ENCODE measurements at regions not wholly inside any gene's neighbourhood (a gene's known extent, or its start where the extent isn't known, plus 50 kb on each side); places are given as distances from the start of the nearest gene placed in this dataset.

GRCh38 chr1:199551967-199552565, 475.4 kb upstream of the NR5A2 start:
- TF ChIP-seq OSR1 (CRISPR knock-in tag; IDR thresholded peaks at IDR 0.05) (no peak), CREB5 (CRISPR knock-in tag; IDR thresholded peaks at IDR 0.05; ENCODE audit: low read depth) (no peak), ZNF8 (CRISPR knock-in tag; IDR thresholded peaks at IDR 0.05) (no peak), BACH2 (CRISPR knock-in tag; IDR thresholded peaks at IDR 0.05; ENCODE audit: borderline replicate concordance) (no peak), RARB (CRISPR knock-in tag; IDR thresholded peaks at IDR 0.05) (no peak)
- TF ChIP-seq, protein P1, sequence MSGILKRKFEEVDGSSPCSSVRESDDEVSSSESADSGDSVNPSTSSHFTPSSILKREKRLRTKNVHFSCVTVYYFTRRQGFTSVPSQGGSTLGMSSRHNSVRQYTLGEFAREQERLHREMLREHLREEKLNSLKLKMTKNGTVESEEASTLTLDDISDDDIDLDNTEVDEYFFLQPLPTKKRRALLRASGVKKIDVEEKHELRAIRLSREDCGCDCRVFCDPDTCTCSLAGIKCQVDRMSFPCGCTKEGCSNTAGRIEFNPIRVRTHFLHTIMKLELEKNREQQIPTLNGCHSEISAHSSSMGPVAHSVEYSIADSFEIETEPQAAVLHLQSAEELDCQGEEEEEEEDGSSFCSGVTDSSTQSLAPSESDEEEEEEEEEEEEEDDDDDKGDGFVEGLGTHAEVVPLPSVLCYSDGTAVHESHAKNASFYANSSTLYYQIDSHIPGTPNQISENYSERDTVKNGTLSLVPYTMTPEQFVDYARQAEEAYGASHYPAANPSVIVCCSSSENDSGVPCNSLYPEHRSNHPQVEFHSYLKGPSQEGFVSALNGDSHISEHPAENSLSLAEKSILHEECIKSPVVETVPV (CRISPR knock-in tag; IDR thresholded peaks at IDR 0.05): no peak
- TF ChIP-seq, protein P2, sequence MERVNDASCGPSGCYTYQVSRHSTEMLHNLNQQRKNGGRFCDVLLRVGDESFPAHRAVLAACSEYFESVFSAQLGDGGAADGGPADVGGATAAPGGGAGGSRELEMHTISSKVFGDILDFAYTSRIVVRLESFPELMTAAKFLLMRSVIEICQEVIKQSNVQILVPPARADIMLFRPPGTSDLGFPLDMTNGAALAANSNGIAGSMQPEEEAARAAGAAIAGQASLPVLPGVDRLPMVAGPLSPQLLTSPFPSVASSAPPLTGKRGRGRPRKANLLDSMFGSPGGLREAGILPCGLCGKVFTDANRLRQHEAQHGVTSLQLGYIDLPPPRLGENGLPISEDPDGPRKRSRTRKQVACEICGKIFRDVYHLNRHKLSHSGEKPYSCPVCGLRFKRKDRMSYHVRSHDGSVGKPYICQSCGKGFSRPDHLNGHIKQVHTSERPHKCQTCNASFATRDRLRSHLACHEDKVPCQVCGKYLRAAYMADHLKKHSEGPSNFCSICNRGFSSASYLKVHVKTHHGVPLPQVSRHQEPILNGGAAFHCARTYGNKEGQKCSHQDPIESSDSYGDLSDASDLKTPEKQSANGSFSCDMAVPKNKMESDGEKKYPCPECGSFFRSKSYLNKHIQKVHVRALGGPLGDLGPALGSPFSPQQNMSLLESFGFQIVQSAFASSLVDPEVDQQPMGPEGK (CRISPR knock-in tag; IDR thresholded peaks at IDR 0.05; ENCODE audit: borderline replicate concordance): no peak
